ENCODE measurements at regions not wholly inside any gene's neighbourhood (a gene's known extent, or its start where the extent isn't known, plus 50 kb on each side); places are given as distances from the start of the nearest gene placed in this dataset.

- Histone ChIP-seq H3K36me3 (ENCODE audit: control insufficient read depth, insufficient read depth, low read length) (no peaks in the 10 kb centered on the region), H3K27me3 (ENCODE audit: control insufficient read depth, insufficient read depth, low read length) (no peaks in the 10 kb centered on the region), H3K4me3 (ENCODE audit: low read depth, low read length) (no peak overlapping the region)
- ChIA-PET CTCF (interaction anchor here (1.7 kb wide), 1 partner anchor 10 kb away, joined by 4 read pairs; no protein-coding TSS in a partner anchor), POLR2A (no interaction called here)
- no peak for TF ChIP-seq CTCF (IDR thresholded peaks at IDR 0.05; ENCODE audit: insufficient read depth, low read depth, low read length)
- no peak for DNase-seq (ENCODE audit: low read depth)
These were observed 410.8 kb downstream of the DMAC1 start for GRCh38 chr9:7388755-7389154.

- no peak overlapping the region for H3K4me3 ChIP-seq (ENCODE audit: low read depth, low read length)
- no peaks in the 10 kb centered on the region for H3K27me3 ChIP-seq (ENCODE audit: control insufficient read depth, insufficient read depth, low read length)
- DNase-seq (ENCODE audit: low read depth), result no peak
- no peak for TF ChIP-seq CTCF (IDR thresholded peaks at IDR 0.05; ENCODE audit: insufficient read depth, low read depth, low read length)
- ChIA-PET CTCF (no interaction called here), POLR2A (no interaction called here)
- H3K36me3 ChIP-seq (ENCODE audit: control insufficient read depth, insufficient read depth, low read length), result no peaks in the 10 kb centered on the region
These were observed 411.7 kb downstream of the DMAC1 start for GRCh38 chr9:7387840-7388239.

- TF ChIP-seq CTCF (IDR thresholded peaks at IDR 0.05; ENCODE audit: insufficient read depth, low read depth, low read length), result no peak
- ChIA-PET CTCF (interaction anchor here (1.1 kb wide), 1 partner anchor 19 kb away, joined by 3 read pairs; no protein-coding TSS in a partner anchor), POLR2A (no interaction called here)
These were observed 417.3 kb downstream of the DMAC1 start for GRCh38 chr9:7382304-7382703.

GRCh38 chr9:7377489-7377888 lies 422.1 kb downstream of the DMAC1 start:
- ChIA-PET POLR2A (no interaction called here), CTCF (no interaction called here)
- no peaks in the 10 kb centered on the region for H3K36me3 ChIP-seq (ENCODE audit: control insufficient read depth, insufficient read depth, low read length)
- no peaks in the 10 kb centered on the region for H3K27me3 ChIP-seq (ENCODE audit: control insufficient read depth, insufficient read depth, low read length)
- TF ChIP-seq CTCF (IDR thresholded peaks at IDR 0.05; ENCODE audit: insufficient read depth, low read depth, low read length), result no peak
- no peak overlapping the region for H3K4me3 ChIP-seq (ENCODE audit: low read depth, low read length)
- no peak for DNase-seq (ENCODE audit: low read depth)

More at GRCh38 chr9:7382304-7382703, 417.3 kb downstream of the DMAC1 start:
- Histone ChIP-seq H3K4me3 (ENCODE audit: low read depth, low read length) (no peak overlapping the region), H3K36me3 (ENCODE audit: control insufficient read depth, insufficient read depth, low read length) (no peaks in the 10 kb centered on the region), H3K27me3 (ENCODE audit: control insufficient read depth, insufficient read depth, low read length) (no peaks in the 10 kb centered on the region)
- DNase-seq (ENCODE audit: low read depth), result no peak

- no peak for DNase-seq (ENCODE audit: low read depth)
- ChIA-PET POLR2A (no interaction called here), CTCF (no interaction called here)
- Histone ChIP-seq H3K4me3 (ENCODE audit: low read depth, low read length) (no peak overlapping the region), H3K36me3 (ENCODE audit: control insufficient read depth, insufficient read depth, low read length) (no peaks in the 10 kb centered on the region), H3K27me3 (ENCODE audit: control insufficient read depth, insufficient read depth, low read length) (no peaks in the 10 kb centered on the region)
- no peak for TF ChIP-seq CTCF (IDR thresholded peaks at IDR 0.05; ENCODE audit: insufficient read depth, low read depth, low read length)
These were observed 422.7 kb downstream of the DMAC1 start for GRCh38 chr9:7376833-7377232.

Measured in BJ (cell line).